NB4 (cell line): ENCODE measurements at regions not wholly inside any gene's neighbourhood (a gene's known extent, or its start where the extent isn't known, plus 50 kb on each side); places are given as distances from the start of the nearest gene placed in this dataset.

ENCODE experiments used
- MYC ChIP-seq: IDR thresholded peaks from 2 replicates; pipeline ENCODE4 v1.6.1; 2011; ENCODE audit warnings: low read depth, low read length
- POLR2A ChIP-seq: IDR thresholded peaks from 2 replicates; pipeline ENCODE4 v1.6.1; 2011; ENCODE audit warnings: mild to moderate bottlenecking; ENCODE audit not compliant: insufficient read length; ENCODE audit errors: extremely low read depth
- TF ChIP-seq, protein P1 (sequence below): IDR thresholded peaks from one replicate; pipeline ENCODE4 v1.5.1; 2012; ENCODE audit warnings: low read depth, low read length
- TF ChIP-seq, protein P2 (sequence below): IDR thresholded peaks from 2 replicates; pipeline ENCODE4 v1.6.1; 2011; ENCODE audit warnings: low read depth, low read length

GRCh38 chr14:21884995-21885394 lies 211.4 kb upstream of the OR4E1 start:
- TF ChIP-seq, protein P1, sequence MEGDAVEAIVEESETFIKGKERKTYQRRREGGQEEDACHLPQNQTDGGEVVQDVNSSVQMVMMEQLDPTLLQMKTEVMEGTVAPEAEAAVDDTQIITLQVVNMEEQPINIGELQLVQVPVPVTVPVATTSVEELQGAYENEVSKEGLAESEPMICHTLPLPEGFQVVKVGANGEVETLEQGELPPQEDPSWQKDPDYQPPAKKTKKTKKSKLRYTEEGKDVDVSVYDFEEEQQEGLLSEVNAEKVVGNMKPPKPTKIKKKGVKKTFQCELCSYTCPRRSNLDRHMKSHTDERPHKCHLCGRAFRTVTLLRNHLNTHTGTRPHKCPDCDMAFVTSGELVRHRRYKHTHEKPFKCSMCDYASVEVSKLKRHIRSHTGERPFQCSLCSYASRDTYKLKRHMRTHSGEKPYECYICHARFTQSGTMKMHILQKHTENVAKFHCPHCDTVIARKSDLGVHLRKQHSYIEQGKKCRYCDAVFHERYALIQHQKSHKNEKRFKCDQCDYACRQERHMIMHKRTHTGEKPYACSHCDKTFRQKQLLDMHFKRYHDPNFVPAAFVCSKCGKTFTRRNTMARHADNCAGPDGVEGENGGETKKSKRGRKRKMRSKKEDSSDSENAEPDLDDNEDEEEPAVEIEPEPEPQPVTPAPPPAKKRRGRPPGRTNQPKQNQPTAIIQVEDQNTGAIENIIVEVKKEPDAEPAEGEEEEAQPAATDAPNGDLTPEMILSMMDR = no peak
- TF ChIP-seq, protein P2, sequence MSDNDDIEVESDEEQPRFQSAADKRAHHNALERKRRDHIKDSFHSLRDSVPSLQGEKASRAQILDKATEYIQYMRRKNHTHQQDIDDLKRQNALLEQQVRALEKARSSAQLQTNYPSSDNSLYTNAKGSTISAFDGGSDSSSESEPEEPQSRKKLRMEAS = no peak
- TF ChIP-seq POLR2A (no peak), MYC (no peak)
